ENCODE measurements at regions not wholly inside any gene's neighbourhood (a gene's known extent, or its start where the extent isn't known, plus 50 kb on each side); places are given as distances from the start of the nearest gene placed in this dataset.

GRCh38 chr5:153086486-153086885 lies 404.0 kb upstream of the GRIA1 start:
- H3F3A ChIP-seq (ENCODE audit: insufficient read depth), result no peaks in the 10 kb centered on the region
- no peak overlapping the region for H3K4me2 ChIP-seq (ENCODE audit: low read depth, low read length, poor library complexity, severe bottlenecking)
- no peaks in the 10 kb centered on the region for H4K20me1 ChIP-seq (ENCODE audit: low read depth, low read length)
- TF ChIP-seq EZH2phosphoT487 (conservative IDR thresholded peaks at IDR 0.05; ENCODE audit: low read length) (no peak), CTCF (IDR thresholded peaks at IDR 0.05; ENCODE audit: insufficient read depth, low read length, poor library complexity, severe bottlenecking) (no peak)
- no peak overlapping the region for H3K9ac ChIP-seq (ENCODE audit: low read length)
- no peaks in the 10 kb centered on the region for H3K9me3 ChIP-seq (ENCODE audit: insufficient read depth, low read length)
- H3K27ac ChIP-seq (ENCODE audit: low read depth, low read length), result no peak overlapping the region
- no peaks in the 10 kb centered on the region for H3K27me3 ChIP-seq (ENCODE audit: low read length)
- no peak overlapping the region for H3K4me3 ChIP-seq (ENCODE audit: insufficient read depth, low read length, poor library complexity, severe bottlenecking)
- no peaks in the 10 kb centered on the region for H3K36me3 ChIP-seq (ENCODE audit: low read length)
- H3K79me2 ChIP-seq (ENCODE audit: insufficient read depth, low read length), result no peaks in the 10 kb centered on the region
- no peaks in the 10 kb centered on the region for H3K9me2 ChIP-seq (replicated peaks; ENCODE audit: insufficient read depth, low read length)
- H2AFZ ChIP-seq (ENCODE audit: low read depth, low read length, severe bottlenecking), result no peak overlapping the region

GRCh38 chr5:153088538-153088937 lies 401.9 kb upstream of the GRIA1 start:
- Histone ChIP-seq H3F3A (ENCODE audit: insufficient read depth) (no peaks in the 10 kb centered on the region), H3K9ac (ENCODE audit: low read length) (no peak overlapping the region), H3K79me2 (ENCODE audit: insufficient read depth, low read length) (no peaks in the 10 kb centered on the region), H2AFZ (ENCODE audit: low read depth, low read length, severe bottlenecking) (no peak overlapping the region), H3K4me3 (ENCODE audit: insufficient read depth, low read length, poor library complexity, severe bottlenecking) (no peak overlapping the region), H3K36me3 (ENCODE audit: low read length) (no peaks in the 10 kb centered on the region), H3K27ac (ENCODE audit: low read depth, low read length) (no peak overlapping the region), H3K27me3 (ENCODE audit: low read length) (no peaks in the 10 kb centered on the region), H3K9me2 (replicated peaks; ENCODE audit: insufficient read depth, low read length) (no peaks in the 10 kb centered on the region), H3K9me3 (ENCODE audit: insufficient read depth, low read length) (no peaks in the 10 kb centered on the region), H3K4me2 (ENCODE audit: low read depth, low read length, poor library complexity, severe bottlenecking) (no peak overlapping the region), H4K20me1 (ENCODE audit: low read depth, low read length) (no peaks in the 10 kb centered on the region)
- TF ChIP-seq EZH2phosphoT487 (conservative IDR thresholded peaks at IDR 0.05; ENCODE audit: low read length) (no peak), CTCF (IDR thresholded peaks at IDR 0.05; ENCODE audit: insufficient read depth, low read length, poor library complexity, severe bottlenecking) (no peak)

GRCh38 chr5:153094333-153094732 lies 396.1 kb upstream of the GRIA1 start:
- no peak overlapping the region for H2AFZ ChIP-seq (ENCODE audit: low read depth, low read length, severe bottlenecking)
- H3K9me2 ChIP-seq (replicated peaks; ENCODE audit: insufficient read depth, low read length), result no peaks in the 10 kb centered on the region
- H3F3A ChIP-seq (ENCODE audit: insufficient read depth), result no peaks in the 10 kb centered on the region
- H3K36me3 ChIP-seq (ENCODE audit: low read length), result no peaks in the 10 kb centered on the region
- no peak overlapping the region for H3K27ac ChIP-seq (ENCODE audit: low read depth, low read length)
- no peak overlapping the region for H3K9ac ChIP-seq (ENCODE audit: low read length)
- H4K20me1 ChIP-seq (ENCODE audit: low read depth, low read length), result no peaks in the 10 kb centered on the region
- TF ChIP-seq EZH2phosphoT487 (conservative IDR thresholded peaks at IDR 0.05; ENCODE audit: low read length) (no peak), CTCF (IDR thresholded peaks at IDR 0.05; ENCODE audit: insufficient read depth, low read length, poor library complexity, severe bottlenecking) (no peak)
- H3K79me2 ChIP-seq (ENCODE audit: insufficient read depth, low read length), result no peaks in the 10 kb centered on the region
- no peak overlapping the region for H3K4me2 ChIP-seq (ENCODE audit: low read depth, low read length, poor library complexity, severe bottlenecking)
- H3K27me3 ChIP-seq (ENCODE audit: low read length), result no peaks in the 10 kb centered on the region
- no peaks in the 10 kb centered on the region for H3K9me3 ChIP-seq (ENCODE audit: insufficient read depth, low read length)
- no peak overlapping the region for H3K4me3 ChIP-seq (ENCODE audit: insufficient read depth, low read length, poor library complexity, severe bottlenecking)

Measured in SU-DHL-6 (cell line).